Vagina (tissue), 2 donors: ENCODE measurements at regions not wholly inside any gene's neighbourhood (a gene's known extent, or its start where the extent isn't known, plus 50 kb on each side); places are given as distances from the start of the nearest gene placed in this dataset.

Source experiments
- DNase-seq, 2 donors: peaks; one replicate each; pipeline ENCODE4 v3.0.0-alpha.2; 2017; ENCODE audit errors: extremely low spot score in 2 of 2
- H3K27ac ChIP-seq: fragments of 200-600 bp; sonication (generic); one replicate; pipeline ENCODE4 v1.5.1; 2019
- H3K27me3 ChIP-seq: fragments of 200-600 bp; sonication (generic); one replicate; pipeline ENCODE4 v1.5.1; 2019
- H3K36me3 ChIP-seq, 2 donors: fragments of 200-600 bp; sonication (generic); one replicate each; pipeline ENCODE4 v1.5.1; 2017 to 2019
- H3K4me1 ChIP-seq: fragments of 200-600 bp; sonication (generic); one replicate; pipeline ENCODE4 v1.5.1; 2019
- H3K4me3 ChIP-seq, 2 donors: fragments of 200-600 bp; sonication (generic); 1 replicate in 1 of 2; 2 replicates in 1 of 2; pipeline ENCODE4 v1.5.1; 2016 to 2019
- H3K9me3 ChIP-seq: fragments of 200-600 bp; sonication (generic); one replicate; pipeline ENCODE4 v1.5.1; 2019
- POLR2A ChIP-seq, 2 donors: fragments of 450-650 bp; IDR thresholded peaks; one replicate each; pipeline ENCODE4 v1.6.1; 2017; ENCODE audit warnings: antibody characterized with exemption in 2 of 2, mild to moderate bottlenecking in 2 of 2, moderate library complexity in 2 of 2
- POLR2AphosphoS5 ChIP-seq, 2 donors: sonication (generic); formaldehyde crosslinking; IDR thresholded peaks; one replicate each; pipeline ENCODE4 v1.9.0; 2017; ENCODE audit warnings: antibody characterized with exemption in 2 of 2, mild to moderate bottlenecking in 2 of 2, low read depth in 1 of 2; ENCODE audit not compliant: insufficient read depth in 1 of 2
- intact Hi-C: fragments of 100-400 bp; cut with DNase I; formaldehyde crosslinking; loops from one replicate; pipeline ENCODE4 v1.15.1; 2023
- TF ChIP-seq, protein P1 (sequence below), 3 experiments: fragments of 450-650 bp in 2 of 3; fragments of 200-600 bp in 1 of 3; sonication (generic) in 1 of 3; IDR thresholded peaks; one replicate each; pipeline ENCODE4 v1.5.1; 2017 to 2019; ENCODE audit warnings: antibody characterized with exemption in 3 of 3, mild to moderate bottlenecking in 2 of 3, moderate library complexity in 2 of 3

DNA sequence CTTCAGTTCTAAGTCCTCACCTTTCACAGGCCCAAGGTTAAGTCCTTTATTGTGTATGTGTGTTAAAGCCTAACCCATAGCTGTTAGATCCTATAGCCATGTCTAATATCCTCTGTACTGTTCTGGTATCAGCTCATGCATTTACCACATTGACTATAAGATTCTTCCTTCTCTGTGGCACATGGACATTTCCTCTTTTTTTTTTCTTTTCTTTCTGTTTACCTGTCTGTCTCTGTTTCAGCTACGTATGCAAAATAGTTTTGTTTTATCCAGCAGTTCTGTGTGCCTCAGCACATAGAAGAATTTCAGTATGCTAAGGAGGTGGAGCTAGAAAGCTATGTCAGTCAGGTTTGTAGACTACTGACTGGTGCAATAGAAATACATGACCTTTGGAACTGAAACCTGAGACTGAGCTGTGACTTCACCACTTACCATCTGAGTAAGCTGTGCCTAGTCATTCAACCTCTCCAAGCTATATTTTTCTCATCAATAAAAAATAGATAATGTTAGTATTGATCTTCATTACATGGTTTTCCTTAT, 155.6 kb upstream of the VLDLR start:
- DNase-seq = no peak
- Histone ChIP-seq H3K36me3 (no peaks in the 10 kb centered on the region), H3K27ac (no peak overlapping the region), H3K9me3 (no peaks in the 10 kb centered on the region), H3K4me1 (no peaks in the 10 kb centered on the region), H3K4me3 (no peak overlapping the region), H3K27me3 (no peaks in the 10 kb centered on the region)
- intact Hi-C loops = no loop called here
- TF ChIP-seq POLR2A (IDR thresholded peaks at IDR 0.05) (no peak), POLR2AphosphoS5 (IDR thresholded peaks at IDR 0.05; ENCODE audit: insufficient read depth in 1 of 2, low read depth in 1 of 2) (no peak)
- TF ChIP-seq, protein P1, sequence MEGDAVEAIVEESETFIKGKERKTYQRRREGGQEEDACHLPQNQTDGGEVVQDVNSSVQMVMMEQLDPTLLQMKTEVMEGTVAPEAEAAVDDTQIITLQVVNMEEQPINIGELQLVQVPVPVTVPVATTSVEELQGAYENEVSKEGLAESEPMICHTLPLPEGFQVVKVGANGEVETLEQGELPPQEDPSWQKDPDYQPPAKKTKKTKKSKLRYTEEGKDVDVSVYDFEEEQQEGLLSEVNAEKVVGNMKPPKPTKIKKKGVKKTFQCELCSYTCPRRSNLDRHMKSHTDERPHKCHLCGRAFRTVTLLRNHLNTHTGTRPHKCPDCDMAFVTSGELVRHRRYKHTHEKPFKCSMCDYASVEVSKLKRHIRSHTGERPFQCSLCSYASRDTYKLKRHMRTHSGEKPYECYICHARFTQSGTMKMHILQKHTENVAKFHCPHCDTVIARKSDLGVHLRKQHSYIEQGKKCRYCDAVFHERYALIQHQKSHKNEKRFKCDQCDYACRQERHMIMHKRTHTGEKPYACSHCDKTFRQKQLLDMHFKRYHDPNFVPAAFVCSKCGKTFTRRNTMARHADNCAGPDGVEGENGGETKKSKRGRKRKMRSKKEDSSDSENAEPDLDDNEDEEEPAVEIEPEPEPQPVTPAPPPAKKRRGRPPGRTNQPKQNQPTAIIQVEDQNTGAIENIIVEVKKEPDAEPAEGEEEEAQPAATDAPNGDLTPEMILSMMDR (IDR thresholded peaks at IDR 0.05) = no peak

DNA sequence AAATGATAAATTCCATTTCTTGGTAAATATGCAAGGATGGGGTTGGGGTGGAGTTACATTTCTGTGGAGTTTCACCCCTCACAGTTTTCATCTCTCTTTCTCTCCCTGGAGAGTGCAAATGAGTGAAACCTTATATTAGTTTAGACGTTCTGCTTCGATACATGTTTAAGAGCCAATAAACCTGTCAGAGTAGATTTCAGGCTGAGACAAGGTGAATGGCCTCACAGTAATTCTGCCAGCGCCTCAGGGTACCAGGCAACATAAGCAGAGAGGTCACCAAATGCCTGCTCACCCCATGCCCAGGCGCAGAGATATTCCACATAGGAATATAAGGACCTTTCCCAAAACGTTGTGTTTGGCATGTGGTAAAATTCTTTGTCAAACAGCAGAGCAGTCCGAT, 154.9 kb upstream of the VLDLR start:
- no peak for DNase-seq
- H3K9me3 ChIP-seq = no peaks in the 10 kb centered on the region
- no peak overlapping the region for H3K4me3 ChIP-seq
- intact Hi-C loops = no loop called here
- H3K27ac ChIP-seq = no peak overlapping the region
- no peaks in the 10 kb centered on the region for H3K36me3 ChIP-seq
- TF ChIP-seq POLR2A (IDR thresholded peaks at IDR 0.05) (no peak), POLR2AphosphoS5 (IDR thresholded peaks at IDR 0.05; ENCODE audit: insufficient read depth in 1 of 2, low read depth in 1 of 2) (no peak)
- TF ChIP-seq, protein P1 (IDR thresholded peaks at IDR 0.05) = no peak
- H3K27me3 ChIP-seq = no peaks in the 10 kb centered on the region
- no peaks in the 10 kb centered on the region for H3K4me1 ChIP-seq

DNA sequence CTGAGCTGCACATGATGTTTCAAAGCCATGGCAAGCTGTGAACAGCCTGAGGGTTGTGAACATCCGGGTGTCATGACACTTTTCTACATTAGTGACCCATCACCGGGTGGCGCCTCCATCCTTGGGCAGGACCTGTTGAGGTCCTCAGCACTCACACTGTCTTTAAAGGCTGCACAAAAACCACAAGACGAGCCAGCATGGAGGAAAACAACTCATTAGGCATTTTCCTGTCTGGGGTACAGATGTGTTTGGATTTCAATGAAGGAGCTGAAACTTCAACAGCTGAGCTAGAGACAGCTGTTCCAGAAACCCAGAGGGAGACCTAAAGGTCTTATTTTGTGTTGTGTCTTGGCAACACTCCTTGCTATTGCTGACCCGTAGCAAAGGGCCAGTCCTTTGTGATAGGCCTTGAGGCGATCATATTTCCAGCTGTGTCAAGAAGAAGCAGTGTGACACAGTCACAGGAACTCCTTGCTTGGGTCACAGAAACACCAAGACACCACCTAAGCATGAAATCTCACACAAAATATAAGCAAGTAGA, 151.8 kb upstream of the VLDLR start:
- no peak for DNase-seq
- H3K27ac ChIP-seq = no peak overlapping the region
- TF ChIP-seq POLR2AphosphoS5 (IDR thresholded peaks at IDR 0.05; ENCODE audit: insufficient read depth in 1 of 2, low read depth in 1 of 2) (no peak), POLR2A (IDR thresholded peaks at IDR 0.05) (no peak)
- TF ChIP-seq, protein P1 (IDR thresholded peaks at IDR 0.05) = no peak
- no peaks in the 10 kb centered on the region for H3K27me3 ChIP-seq
- H3K4me3 ChIP-seq = no peak overlapping the region
- no peaks in the 10 kb centered on the region for H3K4me1 ChIP-seq
- H3K36me3 ChIP-seq = no peaks in the 10 kb centered on the region
- intact Hi-C loops = no loop called here
- H3K9me3 ChIP-seq = no peaks in the 10 kb centered on the region

DNA sequence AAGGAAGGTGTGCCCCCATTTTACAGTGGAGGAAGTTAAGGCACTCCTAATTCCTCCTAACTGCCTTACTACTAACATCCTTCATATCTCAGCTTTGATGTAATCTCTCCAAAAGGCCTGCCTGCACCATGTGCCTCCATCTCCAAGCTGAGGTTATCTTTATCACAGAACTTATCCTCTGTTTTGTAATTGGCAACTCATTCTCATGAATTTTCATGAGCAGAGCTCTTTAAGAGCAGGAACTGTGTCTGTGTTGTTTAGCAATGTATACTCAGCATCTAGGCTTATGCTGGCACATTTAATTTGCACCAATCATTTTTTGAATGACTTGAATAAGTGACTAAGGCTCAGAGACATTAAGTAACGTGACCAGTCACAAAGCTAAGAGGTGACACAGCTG, 147.9 kb upstream of the VLDLR start:
- intact Hi-C loops = no loop called here
- TF ChIP-seq POLR2A (IDR thresholded peaks at IDR 0.05) (no peak), POLR2AphosphoS5 (IDR thresholded peaks at IDR 0.05; ENCODE audit: insufficient read depth in 1 of 2, low read depth in 1 of 2) (no peak)
- TF ChIP-seq, protein P1 (IDR thresholded peaks at IDR 0.05) = no peak

DNA sequence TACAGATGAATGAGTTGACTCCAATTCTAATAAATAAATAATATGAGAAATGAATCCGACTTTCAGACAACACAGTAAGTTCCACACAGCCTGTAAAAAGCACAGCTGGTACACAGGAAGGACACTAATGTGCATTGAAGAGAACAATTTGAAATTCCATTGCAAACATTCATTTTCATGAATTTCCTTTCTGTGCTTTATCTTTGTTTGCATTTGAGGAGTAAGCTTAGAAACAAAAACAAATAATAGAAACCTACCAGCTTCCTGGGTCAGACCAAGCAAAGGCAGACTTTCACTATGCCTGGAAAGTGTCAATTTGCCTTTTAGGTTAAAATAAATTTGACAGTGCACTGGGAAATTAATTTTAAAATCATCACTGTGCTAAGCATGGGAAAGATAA, 143.8 kb upstream of the VLDLR start:
- Histone ChIP-seq H3K4me3 (no peak overlapping the region), H3K9me3 (no peaks in the 10 kb centered on the region), H3K36me3 (no peaks in the 10 kb centered on the region), H3K27ac (no peak overlapping the region), H3K27me3 (no peaks in the 10 kb centered on the region), H3K4me1 (no peaks in the 10 kb centered on the region)
- intact Hi-C loops = no loop called here
- no peak for DNase-seq
- TF ChIP-seq, protein P1 (IDR thresholded peaks at IDR 0.05) = no peak
- no peak for TF ChIP-seq POLR2A (IDR thresholded peaks at IDR 0.05)
- TF ChIP-seq POLR2AphosphoS5 (IDR thresholded peaks at IDR 0.05; ENCODE audit: insufficient read depth in 1 of 2, low read depth in 1 of 2) = no peak

More for the DNA sequence above, 147.9 kb upstream of the VLDLR start:
- DNase-seq = no peak
- Histone ChIP-seq H3K4me1 (no peaks in the 10 kb centered on the region), H3K9me3 (no peaks in the 10 kb centered on the region), H3K27me3 (no peaks in the 10 kb centered on the region), H3K27ac (no peak overlapping the region), H3K36me3 (no peaks in the 10 kb centered on the region), H3K4me3 (no peak overlapping the region)
